GM19099 (cell line): ENCODE measurements at regions not wholly inside any gene's neighbourhood (a gene's known extent, or its start where the extent isn't known, plus 50 kb on each side); places are given as distances from the start of the nearest gene placed in this dataset.

Experiments
- POLR2A ChIP-seq: IDR thresholded peaks from 3 replicates; pipeline ENCODE4 v1.6.1; 2011; ENCODE audit warnings: low read depth; ENCODE audit not compliant: insufficient read length; ENCODE audit errors: extremely low read depth

DNA sequence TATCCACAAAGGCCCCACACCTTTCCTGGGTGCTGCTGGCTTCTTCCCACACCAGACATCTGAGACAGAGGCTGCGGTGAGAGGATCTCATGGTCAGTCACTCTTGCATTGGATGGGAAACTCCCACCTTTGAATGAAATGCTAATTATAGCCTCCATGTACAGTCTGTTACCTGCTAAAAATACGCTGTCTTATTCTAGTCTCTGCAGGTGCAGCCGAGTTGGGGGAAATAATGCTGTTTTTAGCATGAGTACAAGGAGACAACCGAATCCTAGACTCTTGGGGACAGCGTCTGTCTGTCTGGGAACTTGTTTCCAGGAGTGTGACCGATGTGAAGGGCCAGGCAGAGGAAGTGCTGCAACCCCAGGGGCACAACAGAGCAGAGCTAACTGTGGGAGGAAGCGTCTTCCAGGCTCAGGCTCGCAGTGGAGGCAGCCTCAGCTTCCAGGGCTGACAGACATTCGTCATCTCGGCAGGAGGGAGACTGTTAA is 286.2 kb downstream of the PREX1 start:
- no peak for TF ChIP-seq POLR2A

DNA sequence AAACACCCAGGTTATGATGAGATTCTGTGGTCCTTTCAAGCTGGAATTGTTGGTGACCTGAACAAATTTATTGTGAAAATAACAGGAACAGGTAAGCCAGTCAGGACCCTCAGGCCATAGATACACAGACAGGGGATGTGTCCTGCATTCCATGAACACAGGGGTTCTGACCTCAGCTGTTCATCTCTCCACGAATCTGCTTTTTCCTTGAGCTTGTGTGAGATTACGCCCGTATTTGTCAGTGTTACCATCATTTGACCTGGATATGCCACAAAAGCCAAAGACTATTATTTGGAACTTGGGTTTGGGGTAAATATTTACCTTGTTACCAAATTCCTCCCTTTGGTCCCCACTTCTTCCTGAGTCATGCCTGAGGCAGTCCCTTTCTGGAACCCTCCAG is 288.9 kb downstream of the PREX1 start:
- no peak for TF ChIP-seq POLR2A

DNA sequence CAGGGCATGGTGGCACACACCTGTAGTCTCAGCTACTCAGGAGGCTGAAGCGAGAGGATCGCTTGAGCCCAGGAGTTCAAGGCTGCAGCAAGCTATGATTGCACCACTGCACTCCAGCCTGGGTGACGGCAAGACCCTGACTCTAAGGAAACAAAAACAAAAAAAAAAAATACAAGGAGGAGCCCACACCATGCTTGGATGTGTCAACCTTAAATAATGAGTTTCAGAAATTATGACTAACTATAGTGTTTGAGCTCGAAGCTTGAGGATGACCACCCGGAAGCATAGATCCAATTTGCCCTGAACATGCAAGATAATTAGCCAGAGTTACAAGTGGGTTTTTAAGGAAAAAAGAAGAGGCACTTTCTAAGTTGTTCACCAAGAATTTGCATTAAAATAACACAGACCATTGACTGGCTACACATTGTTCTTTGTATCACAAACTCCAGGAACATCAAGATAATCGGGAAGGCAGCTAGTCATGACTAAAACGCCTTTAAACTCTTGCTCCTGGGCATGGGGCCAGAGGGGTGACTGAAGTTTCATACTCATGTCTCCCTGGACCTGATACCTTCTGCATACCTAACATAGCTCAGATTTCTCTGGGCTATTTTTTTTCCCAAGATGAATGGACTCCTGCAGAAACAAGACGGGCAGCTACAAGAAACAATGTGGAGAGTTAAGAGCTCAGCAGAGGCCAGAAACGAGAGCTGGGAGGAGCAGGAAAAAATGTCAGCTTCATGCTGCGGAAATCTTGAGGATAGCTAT is 289.6 kb downstream of the PREX1 start:
- TF ChIP-seq POLR2A = no peak

DNA sequence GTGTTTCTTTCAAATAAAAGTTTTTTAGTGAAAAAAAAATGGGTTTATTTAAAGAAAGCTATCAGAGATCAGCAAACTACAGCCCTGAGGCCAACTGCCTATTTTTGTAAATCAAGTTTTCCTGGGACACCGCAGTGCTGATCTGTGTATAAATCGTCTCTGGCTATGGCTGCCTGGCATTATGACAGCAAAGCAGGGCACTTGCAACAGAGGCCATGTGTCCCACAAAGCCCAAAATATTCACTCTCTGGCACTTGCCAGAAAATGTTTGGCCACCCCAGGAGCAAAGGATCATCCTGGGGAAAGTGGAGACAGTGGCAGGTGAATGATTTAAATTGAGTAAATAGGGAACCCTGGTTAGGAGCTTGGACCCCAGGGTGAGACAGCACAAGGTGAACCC is 291.6 kb downstream of the PREX1 start:
- TF ChIP-seq POLR2A = no peak

DNA sequence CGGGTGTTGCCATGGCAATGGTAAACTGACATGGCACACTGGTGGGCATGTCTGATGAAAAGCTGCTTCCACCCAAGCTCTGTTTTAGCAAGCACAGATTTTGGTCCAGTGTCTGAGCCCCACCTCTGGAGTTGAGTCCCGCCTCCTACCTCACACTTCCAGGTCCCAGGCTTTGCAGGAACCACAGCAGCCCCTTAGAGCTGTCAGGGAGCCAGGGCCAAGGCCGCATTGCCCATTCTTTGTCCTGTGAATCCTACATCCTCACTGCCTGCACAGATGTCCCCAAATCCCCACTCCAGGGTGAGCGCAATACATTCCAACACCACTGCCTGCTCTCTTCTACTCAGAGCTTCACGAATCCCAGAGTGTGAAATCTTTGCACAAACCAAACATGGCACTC is 292.2 kb downstream of the PREX1 start:
- no peak for TF ChIP-seq POLR2A

DNA sequence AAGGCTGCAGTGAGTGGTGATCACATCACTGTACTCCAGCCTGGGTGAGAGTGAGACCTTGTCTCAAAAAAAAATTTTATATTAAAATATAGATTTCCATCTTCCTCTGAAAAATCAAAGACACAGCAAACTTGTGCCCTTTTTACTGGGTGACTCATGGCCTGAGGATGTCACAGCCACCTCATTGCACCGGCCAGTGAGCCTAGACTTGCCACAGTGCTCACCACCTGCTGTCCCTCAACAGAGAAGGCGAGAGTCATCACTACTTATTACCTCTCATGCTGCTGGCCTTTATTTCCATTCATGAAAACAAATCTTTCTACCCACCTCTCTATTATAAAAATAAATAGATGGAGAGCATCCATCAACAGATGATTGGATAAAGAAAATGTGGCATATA is 295.8 kb downstream of the PREX1 start:
- no peak for TF ChIP-seq POLR2A

DNA sequence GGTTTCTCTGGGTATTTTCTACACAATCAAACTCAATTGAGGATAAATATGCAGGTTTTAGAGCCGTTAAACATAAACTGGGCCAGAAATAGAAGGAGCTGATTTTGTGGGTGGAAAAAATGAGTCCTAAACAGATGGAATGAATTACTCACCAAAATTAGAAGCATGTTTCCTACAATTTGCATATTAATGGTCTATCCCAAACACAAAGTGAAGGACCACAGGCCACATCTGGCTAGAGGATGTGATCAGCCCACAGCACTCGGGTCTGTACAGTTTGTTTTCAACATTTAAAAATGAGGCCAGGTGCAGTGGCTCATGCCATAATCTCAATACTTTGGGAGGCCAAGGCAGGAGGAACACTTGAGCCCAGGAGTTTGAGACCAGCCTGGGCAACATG is 296.3 kb downstream of the PREX1 start:
- TF ChIP-seq POLR2A = no peak

DNA sequence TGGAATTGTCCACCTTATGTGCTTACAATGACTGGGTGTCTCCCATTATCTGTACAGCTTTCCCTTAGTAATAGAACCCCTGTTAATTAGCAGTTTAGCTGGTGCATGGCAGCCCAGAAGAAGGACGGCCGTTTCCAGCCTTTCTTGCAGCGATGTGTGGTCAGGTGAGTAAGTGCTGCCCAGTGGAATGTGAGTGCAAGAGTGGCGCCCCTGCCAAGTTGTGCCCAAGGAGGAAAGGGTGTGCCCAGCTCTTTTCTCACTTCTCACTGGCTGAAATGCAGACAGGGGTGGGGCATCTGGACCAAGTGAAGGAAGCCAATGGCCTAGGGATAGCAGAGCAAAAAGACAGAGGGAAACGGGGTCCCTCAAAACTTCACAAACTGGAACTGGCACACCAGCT is 296.8 kb downstream of the PREX1 start:
- no peak for TF ChIP-seq POLR2A

DNA sequence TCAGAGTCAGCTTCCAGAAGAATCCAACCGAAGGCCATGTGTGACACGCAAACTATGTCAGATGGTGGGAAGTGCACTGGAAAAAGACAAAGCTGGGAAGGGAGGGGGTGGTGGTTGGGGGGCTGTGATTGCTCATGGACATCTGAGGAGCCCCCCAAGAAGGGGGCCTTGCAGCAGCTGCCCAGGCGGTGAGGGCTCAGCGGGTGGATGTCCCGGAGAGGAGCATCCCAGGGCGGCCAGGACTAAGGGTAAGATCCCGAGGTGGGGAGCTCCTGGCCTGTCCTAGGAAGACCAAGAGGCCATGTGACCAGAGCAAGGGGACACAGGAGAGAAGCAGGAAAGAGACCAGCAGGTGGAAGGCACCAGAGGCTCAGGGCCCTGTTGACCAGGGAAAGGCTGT is 299.5 kb downstream of the PREX1 start:
- no peak for TF ChIP-seq POLR2A

DNA sequence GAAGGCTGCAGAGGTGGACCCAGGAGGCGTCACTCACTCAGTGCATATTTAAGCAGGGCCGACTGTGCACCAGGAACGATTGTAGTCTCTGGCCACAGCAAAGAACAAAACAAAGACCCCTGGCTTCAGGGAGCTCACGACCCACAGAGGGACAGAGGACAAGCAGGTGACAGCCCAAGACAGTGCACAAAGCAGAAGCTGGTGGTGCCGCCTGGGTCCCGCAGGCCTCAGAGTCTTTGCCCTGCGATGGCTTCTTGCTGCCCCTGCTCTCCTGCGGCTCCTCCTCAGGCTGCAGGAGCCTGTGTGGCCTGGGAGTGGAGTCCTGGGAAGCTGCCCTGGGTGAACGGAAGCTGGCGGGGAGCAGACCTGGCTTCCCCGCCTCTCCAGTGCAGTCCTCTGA is 300.0 kb downstream of the PREX1 start:
- no peak for TF ChIP-seq POLR2A

DNA sequence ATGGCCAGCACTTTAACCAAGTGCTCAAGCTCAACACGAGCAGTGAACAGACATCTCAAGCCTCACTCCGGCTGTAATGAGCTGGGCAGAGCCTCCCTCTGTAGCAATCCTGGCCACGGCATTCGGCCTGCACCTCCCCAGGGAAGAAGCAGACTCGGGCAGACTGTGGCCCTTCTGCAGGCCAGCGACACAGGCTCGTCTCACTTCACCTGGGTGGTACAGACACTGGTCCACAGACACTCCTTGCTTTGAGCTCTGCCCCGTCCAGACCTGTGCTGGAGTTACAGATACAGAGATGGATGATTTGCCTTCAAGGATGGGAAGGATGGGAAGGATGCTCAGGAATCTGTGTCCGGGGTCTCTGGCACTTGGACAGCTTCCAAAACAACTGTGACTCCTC is 300.9 kb downstream of the PREX1 start:
- TF ChIP-seq POLR2A = no peak

DNA sequence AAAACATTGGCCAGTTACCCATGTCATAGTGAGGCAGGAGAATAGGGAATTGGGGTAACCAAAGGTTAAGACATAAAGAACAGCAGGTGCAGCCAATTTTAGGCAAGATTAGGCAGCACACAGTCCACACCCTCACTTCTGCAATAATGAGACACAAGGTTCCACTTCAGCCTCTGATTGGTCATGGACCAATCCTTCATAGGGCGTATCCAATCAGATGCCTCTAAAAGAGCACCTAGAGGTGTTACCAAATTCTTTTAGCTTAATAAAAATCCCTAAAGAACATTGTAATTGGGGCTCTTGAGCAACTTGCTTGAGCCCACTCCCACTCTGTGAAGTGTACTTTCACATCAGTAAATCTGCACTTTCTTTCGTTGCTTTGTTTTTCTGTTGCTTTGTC is 302.4 kb downstream of the PREX1 start:
- no peak for TF ChIP-seq POLR2A

DNA sequence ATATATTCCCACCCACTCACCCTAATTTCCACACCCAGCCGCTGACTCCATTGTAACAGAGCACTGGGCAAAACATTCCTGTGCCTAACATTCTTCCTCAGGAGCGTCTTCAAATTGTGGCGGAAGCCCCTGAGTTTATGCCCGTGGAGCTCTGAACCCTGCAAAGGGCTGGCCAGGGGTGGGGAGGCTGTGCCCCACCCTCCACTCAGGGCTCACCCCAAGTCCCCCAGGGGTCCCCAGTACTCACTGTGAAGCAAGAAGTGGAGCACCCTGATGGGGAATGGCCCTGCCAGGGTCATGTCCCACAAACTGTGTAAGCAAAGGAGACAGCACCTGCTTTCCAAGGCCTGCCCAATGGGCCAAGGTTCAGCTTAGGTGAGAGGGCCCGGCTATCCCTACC is 303.2 kb downstream of the PREX1 start:
- TF ChIP-seq POLR2A = no peak

DNA sequence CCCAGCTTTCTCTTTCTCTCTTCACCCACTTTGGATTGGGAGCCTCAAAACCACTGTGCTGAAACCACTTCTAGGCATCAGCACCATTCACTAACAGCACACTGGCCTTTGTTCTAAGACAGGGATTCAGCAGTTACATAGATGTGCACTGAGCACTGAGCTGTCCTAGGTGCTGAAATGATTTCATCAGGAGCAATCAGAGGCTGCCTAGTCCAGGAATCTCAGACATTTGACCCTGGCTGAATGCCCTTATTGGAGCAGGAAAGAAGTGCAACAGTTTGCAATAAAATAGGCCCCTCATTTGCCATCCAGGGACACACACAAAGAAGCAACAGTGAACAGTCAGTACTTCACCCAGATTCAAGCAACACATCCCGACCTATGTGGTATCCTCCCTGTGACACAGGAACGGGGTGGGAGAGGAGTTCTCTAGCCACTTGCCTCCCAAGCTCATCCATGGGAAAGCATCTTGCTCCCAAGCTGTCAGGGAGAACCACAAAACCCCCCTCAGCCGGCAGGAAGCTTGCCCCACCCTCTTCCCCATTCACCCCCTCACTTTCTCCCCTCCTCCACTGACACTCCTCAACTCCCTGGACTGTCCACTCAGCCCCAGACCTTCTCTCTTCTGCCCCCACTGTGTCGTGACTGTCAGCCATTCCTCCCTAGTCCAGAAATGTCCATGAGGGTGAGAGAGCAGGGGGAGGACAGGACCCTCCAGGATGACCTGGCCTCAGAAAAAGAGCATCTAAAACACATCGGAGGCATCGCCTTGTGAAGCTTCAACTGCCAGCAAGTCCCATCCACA is 304.4 kb downstream of the PREX1 start:
- no peak for TF ChIP-seq POLR2A

DNA sequence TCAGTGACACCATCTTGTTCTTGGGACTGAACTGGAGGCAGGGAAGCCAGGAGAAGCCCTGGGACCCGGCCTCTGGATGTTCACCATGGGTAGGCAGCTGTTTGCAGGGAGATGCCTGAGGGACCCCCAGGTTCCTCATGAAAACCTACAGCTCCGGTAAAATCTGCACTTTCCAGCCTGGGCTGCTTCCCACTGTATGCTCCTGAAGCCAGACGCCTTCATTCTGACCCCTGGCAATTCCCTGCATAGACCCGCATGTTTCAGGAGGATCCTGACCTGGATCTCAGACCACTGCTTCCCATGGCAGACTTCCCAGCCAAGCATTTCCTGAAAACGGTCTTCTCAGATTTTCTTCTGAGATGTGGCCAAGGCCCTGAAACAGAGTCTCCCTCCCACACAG is 306.7 kb downstream of the PREX1 start:
- no peak for TF ChIP-seq POLR2A

DNA sequence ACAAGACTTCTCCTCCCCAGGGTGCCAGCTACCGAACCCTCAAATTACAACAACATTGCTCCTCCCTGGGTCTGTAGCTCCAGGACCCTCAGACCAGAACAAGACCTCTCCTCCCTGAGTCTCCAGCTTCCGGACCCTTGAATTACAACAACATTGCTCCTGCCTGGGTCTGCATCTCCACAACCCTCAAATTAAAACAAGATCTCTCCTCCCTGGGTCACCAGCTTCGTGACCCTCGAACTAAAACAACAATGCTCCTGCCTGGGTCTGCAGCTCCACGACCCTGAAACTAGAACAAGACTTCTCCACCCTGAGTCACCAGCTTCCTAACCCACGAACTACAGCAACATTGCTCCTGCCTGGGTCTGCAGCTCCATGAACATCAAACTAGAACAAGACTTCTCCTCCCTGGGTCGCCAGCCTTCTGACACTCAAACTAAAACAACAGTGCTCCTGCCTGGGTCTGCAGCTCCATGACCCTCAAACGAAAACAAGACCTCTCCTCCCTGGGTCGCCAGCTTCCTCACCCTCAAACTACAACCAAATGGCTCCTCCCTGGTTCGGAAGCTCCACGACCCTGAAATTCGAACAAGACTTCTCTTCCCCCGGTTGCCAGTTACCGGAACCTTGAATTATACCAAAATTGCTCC is 324.5 kb downstream of the PREX1 start:
- TF ChIP-seq POLR2A = no peak
